Astrocyte (in vitro differentiated cells and primary cell): ENCODE measurements at regions not wholly inside any gene's neighbourhood (a gene's known extent, or its start where the extent isn't known, plus 50 kb on each side); places are given as distances from the start of the nearest gene placed in this dataset.

Experiments
- DNase-seq: peaks from one replicate; pipeline ENCODE4 v3.0.0-alpha.2; 2010; ENCODE audit warnings: low read depth
- FAIRE-seq: peaks from 2 replicates; lab custom pipeline; 2011; peaks lifted over from hg19 to GRCh38; lab: Jason Lieb, UNC
- H2AFZ ChIP-seq: 2 replicates; pipeline ENCODE4 v1.6.0; 2012; ENCODE audit warnings: low read depth, low read length, inconsistent platforms
- H3K27ac ChIP-seq: 2 replicates; pipeline ENCODE4 v1.5.1; 2011; ENCODE audit warnings: low read depth, low read length, inconsistent platforms
- H3K27me3 ChIP-seq: 2 replicates; pipeline ENCODE4 v1.6.0; 2011; ENCODE audit warnings: low read length, inconsistent platforms; ENCODE audit not compliant: insufficient read depth
- H3K36me3 ChIP-seq: 2 replicates; pipeline ENCODE4 v1.5.1; 2011; ENCODE audit warnings: low read length, inconsistent platforms; ENCODE audit not compliant: insufficient read depth
- H3K4me1 ChIP-seq: 2 replicates; pipeline ENCODE4 v1.5.1; 2011; ENCODE audit warnings: low read length, inconsistent platforms; ENCODE audit not compliant: insufficient read depth
- H3K4me2 ChIP-seq: 2 replicates; pipeline ENCODE4 v1.6.0; 2012; ENCODE audit warnings: low read length, inconsistent platforms
- H3K4me3 ChIP-seq: 2 replicates; pipeline ENCODE4 v1.5.1; 2011; ENCODE audit warnings: low read depth, mild to moderate bottlenecking, low read length, inconsistent platforms; ENCODE audit not compliant: insufficient read depth
- H3K79me2 ChIP-seq: 2 replicates; pipeline ENCODE4 v1.6.0; 2012; ENCODE audit warnings: mild to moderate bottlenecking, low read length, inconsistent platforms; ENCODE audit not compliant: insufficient read depth
- H3K9ac ChIP-seq: 2 replicates; pipeline ENCODE4 v1.6.0; 2012; ENCODE audit warnings: mild to moderate bottlenecking, low read length, inconsistent platforms
- H3K9me3 ChIP-seq: 2 replicates; pipeline ENCODE4 v1.5.1; 2012; ENCODE audit warnings: low read depth, mild to moderate bottlenecking, low read length, inconsistent platforms; ENCODE audit not compliant: insufficient read depth
- H4K20me1 ChIP-seq: 2 replicates; pipeline ENCODE4 v1.6.0; 2012; ENCODE audit warnings: low read length, inconsistent platforms; ENCODE audit not compliant: insufficient read depth
- H3K27ac Mint-ChIP-seq: one replicate; pipeline ENCODE4 v1.8.0; 2021; ENCODE audit warnings: mild to moderate bottlenecking, mixed read lengths; ENCODE audit not compliant: unreplicated experiment
- H3K27me3 Mint-ChIP-seq: one replicate; pipeline ENCODE4 v1.8.0; 2021; ENCODE audit warnings: low read depth, mixed read lengths; ENCODE audit not compliant: unreplicated experiment
- H3K36me3 Mint-ChIP-seq: one replicate; pipeline ENCODE4 v1.8.0; 2021; ENCODE audit warnings: low read depth, mixed read lengths; ENCODE audit not compliant: unreplicated experiment
- H3K4me1 Mint-ChIP-seq: one replicate; pipeline ENCODE4 v1.8.0; 2021; ENCODE audit warnings: low read depth, mixed read lengths; ENCODE audit not compliant: unreplicated experiment
- H3K4me3 Mint-ChIP-seq: one replicate; pipeline ENCODE4 v1.8.0; 2021; ENCODE audit warnings: mild to moderate bottlenecking, moderate library complexity, mixed read lengths; ENCODE audit not compliant: unreplicated experiment
- H3K9me3 Mint-ChIP-seq: one replicate; pipeline ENCODE4 v1.8.0; 2021; ENCODE audit warnings: mild to moderate bottlenecking, mixed read lengths; ENCODE audit not compliant: unreplicated experiment
- CTCF ChIP-seq: IDR thresholded peaks from 2 replicates; pipeline ENCODE4 v1.5.1; 2011; ENCODE audit warnings: low read depth, mild to moderate bottlenecking, inconsistent platforms, low read length, moderate library complexity; ENCODE audit not compliant: insufficient read depth
- EZH2 ChIP-seq: IDR thresholded peaks from 2 replicates; pipeline ENCODE4 v1.6.1; 2012; ENCODE audit warnings: mild to moderate bottlenecking, low read length, inconsistent platforms; ENCODE audit not compliant: insufficient read depth

GRCh38 chr14:51564460-51564859, 87.2 kb upstream of the FRMD6 start:
- Histone ChIP-seq H3K36me3 (no peaks in the 10 kb centered on the region), H3K4me3 (no peak overlapping the region), H3K9ac (no peak overlapping the region), H3K79me2 (no peaks in the 10 kb centered on the region), H4K20me1 (no peaks in the 10 kb centered on the region), H3K27ac (no peak overlapping the region), H3K4me1 (peaks cover 11% of the 10 kb centered on the region), H3K4me2 (no peak overlapping the region), H2AFZ (no peak overlapping the region), H3K27me3 (no peaks in the 10 kb centered on the region), H3K9me3 (no peaks in the 10 kb centered on the region)
- Mint-ChIP-seq H3K36me3 (peaks cover 10% of the 10 kb centered on the region), H3K27ac (peak overlapping the region; percentile 99), H3K27me3 (no peaks in the 10 kb centered on the region), H3K9me3 (peaks cover 3% of the 10 kb centered on the region), H3K4me1 (peaks cover 60% of the 10 kb centered on the region), H3K4me3 (no peak overlapping the region)
- TF ChIP-seq CTCF (no peak), EZH2 (no peak)
- no peak for FAIRE-seq
- DNase-seq = no peak

- H3K4me1 Mint-ChIP-seq = peaks cover 54% of the 10 kb centered on the region
- H3K27me3 Mint-ChIP-seq = no peaks in the 10 kb centered on the region
- H3K9me3 Mint-ChIP-seq = peaks cover 3% of the 10 kb centered on the region
- Histone ChIP-seq H3K4me1 (peaks cover 11% of the 10 kb centered on the region), H3K27ac (no peak overlapping the region), H4K20me1 (no peaks in the 10 kb centered on the region), H3K27me3 (no peaks in the 10 kb centered on the region), H3K9ac (no peak overlapping the region), H3K4me3 (no peak overlapping the region), H3K4me2 (no peak overlapping the region), H3K36me3 (no peaks in the 10 kb centered on the region), H3K79me2 (no peaks in the 10 kb centered on the region), H2AFZ (no peak overlapping the region), H3K9me3 (no peaks in the 10 kb centered on the region)
- no peak for TF ChIP-seq CTCF
- TF ChIP-seq EZH2 = no peak
- H3K27ac Mint-ChIP-seq = peak overlapping the region; percentile 77
- no peak for DNase-seq
- FAIRE-seq = peak; percentile 23
- H3K36me3 Mint-ChIP-seq = peaks cover 10% of the 10 kb centered on the region
- no peak overlapping the region for H3K4me3 Mint-ChIP-seq
Observed at GRCh38 chr14:51564986-51565604, 86.6 kb upstream of the FRMD6 start.

GRCh38 chr14:51566831-51567582, 84.7 kb upstream of the FRMD6 start:
- H4K20me1 ChIP-seq = no peaks in the 10 kb centered on the region
- H3K36me3 ChIP-seq = no peaks in the 10 kb centered on the region
- no peaks in the 10 kb centered on the region for H3K27me3 ChIP-seq
- H3K4me2 ChIP-seq = no peak overlapping the region
- H3K4me3 ChIP-seq = no peak overlapping the region
- FAIRE-seq (no peak), DNase-seq (no peak)
- Mint-ChIP-seq H3K36me3 (peaks cover 15% of the 10 kb centered on the region), H3K4me3 (peak overlapping the region; percentile 54), H3K4me1 (peaks cover 36% of the 10 kb centered on the region), H3K27me3 (no peaks in the 10 kb centered on the region), H3K9me3 (peaks cover 3% of the 10 kb centered on the region), H3K27ac (no peak overlapping the region)
- H3K27ac ChIP-seq = no peak overlapping the region
- no peak overlapping the region for H2AFZ ChIP-seq
- peaks cover 11% of the 10 kb centered on the region for H3K4me1 ChIP-seq
- no peak overlapping the region for H3K9ac ChIP-seq
- no peaks in the 10 kb centered on the region for H3K9me3 ChIP-seq
- H3K79me2 ChIP-seq = no peaks in the 10 kb centered on the region
- no peak for TF ChIP-seq CTCF
- no peak for TF ChIP-seq EZH2
